NCI-H2196 (cell line): ENCODE measurements at regions not wholly inside any gene's neighbourhood (a gene's known extent, or its start where the extent isn't known, plus 50 kb on each side); places are given as distances from the start of the nearest gene placed in this dataset.
"Not testable (repeated sequence)": the region's sequence is repeated elsewhere in the genome, so short reads cannot be mapped to it uniquely, and the experiment has no call there.

Source experiments
- DNase-seq: peaks from one replicate; lab custom pipeline; 2025; ENCODE audit not compliant: unreplicated experiment; lab: John Stamatoyannopoulos, UW

DNA sequence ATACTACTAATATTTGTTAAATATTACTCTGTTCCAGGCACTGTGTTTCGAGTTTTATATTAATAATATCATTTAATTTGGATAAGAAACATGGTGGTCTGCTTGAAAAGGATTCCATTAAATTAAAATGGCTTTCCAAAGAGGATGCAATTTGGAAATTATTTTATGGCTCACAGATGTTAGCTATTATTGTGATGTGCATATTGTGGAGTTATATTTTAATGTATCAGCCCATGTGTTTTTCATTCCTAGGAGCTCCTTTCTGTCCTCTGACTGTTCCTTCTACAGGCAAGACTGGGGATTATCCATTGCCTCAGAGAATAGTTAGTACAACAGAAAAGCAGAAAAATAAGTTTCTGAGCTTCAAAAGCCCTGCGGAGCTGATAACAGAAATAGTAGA is 376.7 kb upstream of the PDZRN3 start:
- DNase-seq, result no peak

GRCh38 chr3:74000725-74001124 is 376.0 kb upstream of the PDZRN3 start:
- DNase-seq, result no peak

DNA sequence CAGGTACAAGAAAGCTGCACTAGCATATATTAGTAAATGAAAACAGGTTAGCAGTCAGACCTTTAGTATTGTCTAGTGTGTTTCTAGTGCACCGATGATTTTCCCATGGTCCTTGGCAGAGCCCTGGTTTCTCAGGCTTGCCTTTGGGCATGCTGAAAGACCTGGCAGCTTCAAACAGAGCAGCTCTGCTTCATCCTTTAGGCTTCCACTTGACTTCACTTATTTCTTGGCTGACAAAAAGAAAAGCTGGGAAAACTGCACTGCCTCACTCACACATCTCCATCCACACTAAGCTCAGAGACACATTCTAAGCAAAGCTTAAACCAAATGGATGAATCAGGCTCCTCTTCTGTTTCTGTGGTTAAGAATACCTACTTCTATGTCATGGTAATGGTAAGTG is 374.8 kb upstream of the PDZRN3 start:
- DNase-seq, result no peak

DNA sequence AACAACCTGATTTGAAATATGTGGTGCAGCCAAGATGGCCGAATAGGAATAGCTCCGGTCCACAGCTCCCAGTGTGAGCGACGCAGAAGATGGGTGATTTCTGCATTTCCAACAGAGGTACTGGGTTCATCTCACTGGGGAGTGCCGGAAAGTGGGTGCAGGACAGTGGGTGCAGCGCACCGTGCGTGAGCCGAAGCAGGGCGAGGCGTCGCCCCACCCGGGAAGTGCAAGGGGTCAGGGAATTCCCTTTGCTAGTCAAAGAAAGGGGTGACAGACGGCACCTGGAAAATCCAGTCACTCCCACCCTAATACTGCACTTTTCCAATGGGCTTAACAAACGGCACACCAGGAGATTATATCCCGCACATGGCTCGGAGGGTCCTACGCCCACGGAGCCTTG is 365.9 kb upstream of the PDZRN3 start:
- not testable (repeated sequence) for DNase-seq

GRCh38 chr3:73966733-73967132 is 342.0 kb upstream of the PDZRN3 start:
- no peak for DNase-seq

DNA sequence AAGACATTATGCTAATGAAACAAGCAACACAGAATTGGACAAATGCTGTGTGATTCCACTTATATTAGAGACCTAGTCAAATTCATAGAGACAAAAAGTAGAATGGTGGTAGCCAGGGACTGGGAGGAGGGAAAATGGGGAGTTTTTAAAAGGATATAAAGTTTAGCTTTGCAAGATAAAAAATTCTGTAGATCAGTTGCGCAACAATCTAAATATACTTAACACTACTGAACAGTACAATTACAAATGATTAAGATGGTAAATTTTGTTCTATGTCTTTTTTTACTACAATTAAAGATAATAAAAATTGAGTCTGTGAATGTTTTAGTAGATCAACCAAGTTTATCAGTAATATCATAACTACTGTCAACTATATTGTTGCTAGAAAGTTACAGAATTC is 340.1 kb upstream of the PDZRN3 start:
- DNase-seq, result no peak

DNA sequence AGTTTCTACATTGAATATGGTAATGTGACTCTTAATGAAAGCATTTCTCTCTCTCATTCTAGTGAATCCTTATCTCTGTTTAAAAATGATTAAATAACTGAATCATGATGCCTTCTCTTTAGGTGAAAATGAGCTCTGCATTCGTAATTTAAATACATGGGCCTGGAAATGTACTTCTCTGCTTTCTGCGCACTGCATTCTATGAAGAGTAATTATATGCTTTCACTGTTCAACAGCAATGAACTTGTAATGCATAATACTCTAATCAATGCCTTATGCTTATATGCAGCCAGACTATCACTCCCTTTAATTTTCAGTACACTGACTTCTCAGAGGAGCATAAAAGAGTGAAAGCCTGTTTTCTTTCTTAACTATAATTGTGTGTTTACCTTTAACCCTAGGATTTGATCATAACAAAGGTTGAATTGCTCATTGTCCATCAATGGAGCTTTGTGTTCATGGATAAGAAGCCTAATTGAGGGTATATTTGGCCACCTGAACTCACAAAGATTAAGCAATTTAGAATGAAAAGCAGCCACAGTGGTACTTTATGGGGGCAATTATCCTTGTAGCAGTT is 330.8 kb upstream of the PDZRN3 start:
- no peak for DNase-seq

DNA sequence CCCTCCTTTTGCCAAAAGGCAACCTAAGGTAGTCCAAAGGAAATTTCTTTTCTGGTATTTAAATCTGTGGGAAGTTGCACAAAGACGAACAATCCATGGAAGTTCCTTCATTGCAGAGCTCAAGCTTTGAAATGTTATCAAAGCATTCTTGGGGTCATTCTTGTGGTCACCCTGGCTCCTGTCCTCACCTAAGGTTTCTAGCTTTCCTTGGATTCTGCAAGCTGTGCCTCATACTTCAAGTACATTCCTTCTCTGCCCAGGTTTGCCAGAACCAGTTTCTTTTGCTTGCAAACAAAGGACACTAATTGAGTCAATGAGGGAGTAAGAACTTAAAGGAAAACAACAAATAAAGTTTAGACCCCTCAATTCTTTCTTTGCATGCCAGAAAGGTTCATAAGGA is 329.8 kb upstream of the PDZRN3 start:
- DNase-seq, result no peak

DNA sequence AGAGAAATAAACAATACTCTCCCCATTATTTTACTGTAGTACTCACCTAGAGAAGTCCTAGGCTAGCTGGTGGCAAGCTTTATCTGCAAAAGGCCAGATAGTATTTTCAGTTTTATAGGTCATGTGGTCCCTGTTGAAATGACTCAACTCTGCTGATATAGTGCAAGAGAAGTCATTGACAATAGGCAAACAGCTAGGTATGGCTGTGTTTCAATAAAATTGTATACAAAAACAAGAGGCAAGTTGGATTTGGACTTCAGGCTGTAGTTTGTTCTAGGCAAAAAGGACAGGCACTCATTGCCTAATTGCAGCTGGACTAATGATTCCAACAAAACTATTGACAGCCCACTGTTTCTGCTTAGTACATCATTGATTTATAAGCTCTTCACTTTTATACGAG is 328.0 kb upstream of the PDZRN3 start:
- DNase-seq, result no peak

- DNase-seq, result no peak
These were observed 326.3 kb upstream of the PDZRN3 start for GRCh38 chr3:73950865-73951558.

DNA sequence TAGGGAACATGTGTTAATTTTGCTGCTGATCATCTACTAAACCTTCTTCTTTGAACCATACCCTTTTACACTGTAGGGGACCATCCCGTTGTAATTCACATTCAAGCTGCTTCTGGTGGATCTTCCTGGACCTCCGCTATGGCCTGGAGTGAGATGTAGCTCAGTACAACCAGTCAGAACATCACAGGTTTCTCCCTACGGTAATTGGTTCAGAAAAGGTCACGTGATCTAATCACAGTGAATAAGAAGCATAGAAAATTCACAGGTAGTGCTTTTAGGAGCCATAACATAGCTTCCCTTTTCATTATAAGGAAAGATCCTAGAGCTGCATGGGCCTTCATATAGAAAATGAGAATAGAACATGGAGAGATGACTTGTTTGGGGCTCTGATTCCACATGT is 320.8 kb upstream of the PDZRN3 start:
- DNase-seq, result no peak

DNA sequence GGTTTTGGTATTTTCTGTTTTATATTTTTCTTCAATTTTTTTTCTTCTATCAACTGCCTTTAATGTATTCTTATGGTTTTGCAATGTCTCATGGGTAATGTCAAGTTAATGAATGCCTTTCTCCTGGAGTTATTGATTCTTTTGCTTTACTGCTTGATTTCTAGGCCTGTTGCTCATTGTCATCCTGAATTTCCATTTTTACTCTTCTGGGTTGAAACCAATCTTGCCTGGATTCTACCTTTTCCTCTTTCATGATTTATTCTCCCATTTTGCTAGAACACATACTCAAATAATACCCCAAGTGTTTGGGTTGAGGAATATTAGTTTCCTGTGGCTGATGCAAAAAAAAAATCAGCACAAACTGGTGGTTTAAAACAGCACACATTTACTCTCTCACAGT is 315.2 kb upstream of the PDZRN3 start:
- DNase-seq, result no peak

GRCh38 chr3:73933585-73933984 is 308.8 kb upstream of the PDZRN3 start:
- DNase-seq, result no peak

GRCh38 chr3:73927203-73927570 is 302.4 kb upstream of the PDZRN3 start:
- DNase-seq, result no peak

DNA sequence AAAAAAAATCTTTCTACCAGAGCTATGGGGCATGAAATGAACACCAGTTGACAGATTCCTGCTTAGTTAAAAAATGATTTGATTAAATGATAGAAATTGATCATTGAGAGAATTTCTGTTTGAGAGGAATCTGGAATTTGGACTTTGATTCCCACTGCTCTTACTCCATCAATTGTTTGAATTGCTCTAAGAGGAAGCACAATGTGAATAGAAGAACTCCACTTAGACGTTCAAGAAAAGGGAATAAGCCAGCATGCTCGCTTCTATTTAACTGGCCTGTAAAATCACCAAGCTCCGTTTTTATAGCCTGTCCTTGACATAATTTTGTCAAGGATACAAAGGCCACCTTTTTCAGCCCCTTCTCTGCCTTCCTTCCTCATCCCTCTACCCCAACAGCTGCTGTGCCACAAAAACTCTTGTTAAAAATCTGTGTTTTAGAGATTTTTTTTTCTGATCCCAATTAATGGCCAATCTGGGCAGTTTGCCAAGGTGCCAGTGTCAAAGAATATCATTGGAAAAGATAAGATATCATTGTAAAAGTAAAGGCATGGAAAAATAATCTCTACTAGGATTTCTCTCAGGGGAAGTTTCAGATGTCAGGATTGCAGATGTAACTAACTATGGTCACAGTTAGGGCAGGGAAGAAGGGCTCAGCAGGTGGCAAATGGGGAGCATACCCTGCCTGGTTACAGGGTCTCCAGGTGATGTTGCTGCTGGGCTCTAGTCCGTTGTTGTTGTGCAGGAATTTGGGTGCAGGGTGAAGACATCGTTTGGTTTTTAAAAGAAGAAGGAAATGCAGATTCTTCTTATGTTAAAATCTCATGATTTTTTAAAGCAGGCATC is 301.8 kb upstream of the PDZRN3 start:
- DNase-seq, result no peak

DNA sequence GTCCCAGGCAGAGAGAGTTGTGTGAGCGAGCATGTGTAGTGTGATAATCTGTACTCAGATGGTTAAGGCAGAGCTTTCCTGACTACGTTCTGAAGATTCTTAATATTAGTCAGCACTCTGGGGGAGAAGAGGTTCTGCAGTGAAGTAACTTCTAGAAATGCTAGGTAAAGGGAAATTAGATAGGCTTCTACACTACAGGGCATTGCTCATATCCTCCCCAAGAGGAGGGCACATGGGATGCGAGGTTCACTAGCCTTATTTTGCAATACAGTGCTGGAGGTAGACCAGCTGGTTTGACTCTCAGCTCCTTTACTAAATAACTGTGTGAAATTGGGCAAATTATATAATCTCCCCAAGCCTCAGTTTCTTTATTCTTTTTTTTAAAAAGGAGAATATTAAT is 300.3 kb upstream of the PDZRN3 start:
- DNase-seq, result no peak

DNA sequence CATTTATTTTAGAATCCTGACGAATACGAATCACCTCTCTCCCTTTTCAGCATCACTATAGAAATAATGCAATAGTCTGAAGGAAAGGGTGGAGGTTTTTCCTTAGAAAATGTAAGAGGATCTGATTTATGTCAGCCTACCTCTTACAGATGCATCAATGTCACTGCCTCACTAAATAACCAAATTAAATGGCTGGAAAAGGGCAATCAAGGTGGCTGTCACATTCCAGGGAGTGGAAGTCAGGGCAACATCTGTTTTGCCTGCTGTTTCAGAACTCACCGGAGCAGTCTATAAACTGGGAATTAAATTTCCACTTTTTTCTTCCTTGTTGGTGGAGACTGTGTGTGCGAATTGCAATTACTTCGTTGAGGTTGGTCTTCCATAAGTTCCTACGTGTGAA is 299.3 kb upstream of the PDZRN3 start:
- DNase-seq, result no peak

- no peak for DNase-seq
These were observed 292.9 kb upstream of the PDZRN3 start for GRCh38 chr3:73917643-73918042.

- no peak for DNase-seq
These were observed 291.1 kb upstream of the PDZRN3 start for GRCh38 chr3:73915886-73916285.

DNA sequence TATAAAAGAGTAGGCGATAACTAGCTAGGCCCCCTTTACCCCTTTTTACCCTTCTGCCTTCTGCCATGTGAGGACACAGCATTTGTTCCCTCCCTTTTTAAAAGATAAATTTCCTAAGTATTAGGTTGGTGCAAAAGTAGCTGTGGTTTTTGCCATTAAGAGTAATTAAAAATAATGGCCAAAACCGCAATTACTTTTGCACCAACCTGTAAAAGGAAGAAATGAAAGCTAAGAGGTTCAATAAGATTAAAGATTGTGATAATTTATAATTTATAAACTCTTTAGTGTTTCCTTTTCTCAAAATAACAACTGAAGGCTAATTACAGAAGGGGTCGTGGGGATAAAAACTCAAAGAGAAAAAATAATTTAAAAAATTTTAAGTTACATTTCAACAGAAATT is 283.5 kb upstream of the PDZRN3 start:
- no peak for DNase-seq

DNA sequence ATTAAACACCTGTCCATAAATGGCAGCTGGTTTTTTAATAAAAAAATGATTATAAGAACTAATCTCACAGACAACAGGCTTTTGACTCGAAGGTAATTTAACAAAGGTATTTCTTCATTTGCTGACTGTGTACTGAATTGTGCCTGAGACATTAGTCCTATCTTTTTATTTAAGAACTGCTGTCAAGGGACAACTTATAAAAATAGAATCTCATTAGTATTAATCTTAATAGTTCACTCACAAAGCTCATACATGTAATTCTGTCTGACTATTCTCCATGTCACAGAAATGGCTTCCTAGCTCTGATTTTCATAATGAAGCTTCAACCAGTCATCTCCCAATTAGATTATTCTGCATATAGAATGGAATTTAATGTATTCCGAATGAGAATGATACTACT is 276.9 kb upstream of the PDZRN3 start:
- DNase-seq, result no peak

DNA sequence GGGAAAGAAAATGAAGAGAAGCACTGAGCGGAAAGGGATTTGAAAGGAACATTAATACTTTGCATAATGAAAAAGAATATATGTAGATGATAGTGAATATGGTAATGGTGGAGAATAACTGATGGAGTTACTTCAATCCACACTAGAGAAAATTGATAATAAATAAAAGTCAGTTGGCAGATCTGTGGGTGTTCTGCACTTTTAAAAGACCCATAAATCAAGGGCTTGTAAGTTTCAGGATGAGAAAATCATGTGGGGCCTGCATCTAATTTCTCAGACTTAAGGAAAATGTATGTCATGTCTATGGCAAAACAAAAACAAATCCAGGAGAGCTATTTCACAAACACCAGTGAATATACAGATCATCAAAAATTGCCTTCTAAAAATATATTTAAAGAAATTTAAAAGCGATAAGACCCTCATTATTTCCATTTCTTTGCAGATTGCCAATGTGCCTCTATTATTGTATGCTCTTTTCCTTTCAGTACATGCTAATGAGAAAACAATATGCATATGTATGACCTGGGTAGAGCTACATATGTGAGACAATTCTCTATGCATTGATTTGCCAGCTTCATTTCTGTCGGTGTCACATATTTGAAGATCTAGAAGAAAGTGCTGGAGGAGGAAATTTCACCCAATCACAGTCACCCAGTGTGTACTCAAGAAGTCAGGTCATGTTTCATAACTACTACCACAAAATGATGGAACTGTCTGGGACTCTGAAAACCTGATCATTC is 269.9 kb upstream of the PDZRN3 start:
- DNase-seq, result no peak
